Neural cell (in vitro differentiated cells): ENCODE measurements at regions not wholly inside any gene's neighbourhood (a gene's known extent, or its start where the extent isn't known, plus 50 kb on each side); places are given as distances from the start of the nearest gene placed in this dataset.

ENCODE experiments used
- H2AFZ ChIP-seq: fragments of 200-600, 300-800 bp; sonication (generic), shearing (Covaris generic); 2 replicates; pipeline ENCODE4 v1.6.0; 2014; ENCODE audit warnings: low read depth, mild to moderate bottlenecking, antibody characterized with exemption, low read length, moderate library complexity
- H3F3A ChIP-seq: fragments of 200-600 bp; shearing (Covaris generic); 2 replicates; pipeline ENCODE4 v1.6.1; 2016; ENCODE audit warnings: mild to moderate bottlenecking, moderate library complexity, mixed read lengths, antibody characterized with exemption, low read length; ENCODE audit not compliant: insufficient read depth, poor library complexity, severe bottlenecking
- H3K27ac ChIP-seq: fragments of 200-600, 300-800 bp; sonication (generic), shearing (Covaris generic); 2 replicates; pipeline ENCODE4 v1.5.1; 2014; ENCODE audit warnings: mild to moderate bottlenecking, low read length, moderate library complexity
- H3K27me3 ChIP-seq: fragments of 300-800, 200-600 bp; sonication (generic), shearing (Covaris generic); 2 replicates; pipeline ENCODE4 v1.6.0; 2014; ENCODE audit warnings: mild to moderate bottlenecking, low read depth, low read length, moderate library complexity; ENCODE audit not compliant: insufficient read depth
- H3K36me3 ChIP-seq: fragments of 300-800, 200-600 bp; sonication (generic), shearing (Covaris generic); 2 replicates; pipeline ENCODE4 v1.5.1; 2014; ENCODE audit warnings: mild to moderate bottlenecking, antibody characterized with exemption, low read length, moderate library complexity; ENCODE audit not compliant: insufficient read depth
- H3K4me2 ChIP-seq: fragments of 300-800, 200-600 bp; sonication (generic), shearing (Covaris generic); 2 replicates; pipeline ENCODE4 v1.6.0; 2014; ENCODE audit warnings: mild to moderate bottlenecking, low read length
- H3K4me3 ChIP-seq: fragments of 300-800, 200-600 bp; sonication (generic), shearing (Covaris generic); 2 replicates; pipeline ENCODE4 v1.5.1; 2014; ENCODE audit warnings: mild to moderate bottlenecking, low read length, moderate library complexity
- H3K79me2 ChIP-seq: fragments of 200-600 bp; shearing (Covaris generic); replicated peaks from 2 replicates; pipeline ENCODE4 v1.6.0; 2014; ENCODE audit warnings: mild to moderate bottlenecking, low read length, moderate library complexity; ENCODE audit not compliant: insufficient read depth
- H3K9ac ChIP-seq: fragments of 300-800, 200-600 bp; sonication (generic), shearing (Covaris generic); 2 replicates; pipeline ENCODE4 v1.6.1; 2016; ENCODE audit warnings: mild to moderate bottlenecking, low read length, mixed read lengths
- H3K9me2 ChIP-seq: fragments of 200-600 bp; shearing (Covaris generic); 2 replicates; pipeline ENCODE4 v1.6.1; 2016; ENCODE audit warnings: mild to moderate bottlenecking, low read length, mixed read lengths; ENCODE audit not compliant: insufficient read depth
- H3K9me3 ChIP-seq: fragments of 200-600, 300-800 bp; sonication (generic), shearing (Covaris generic); 2 replicates; pipeline ENCODE4 v1.6.1; 2016; ENCODE audit warnings: mild to moderate bottlenecking, mixed run types, low read length, moderate library complexity, mixed read lengths
- H4K20me1 ChIP-seq: fragments of 200-600 bp; shearing (Covaris generic); 2 replicates; pipeline ENCODE4 v1.6.1; 2016; ENCODE audit warnings: mild to moderate bottlenecking, mixed run types; ENCODE audit not compliant: insufficient read depth
- EP300 ChIP-seq: fragments of 450-650 bp; conservative IDR thresholded peaks from 2 replicates; pipeline ENCODE4 v1.6.1; 2014; ENCODE audit warnings: antibody characterized with exemption, mild to moderate bottlenecking, moderate library complexity; ENCODE audit not compliant: poor library complexity, severe bottlenecking
- EZH2 ChIP-seq: fragments of 200-600, 300-800 bp; shearing (Covaris generic), sonication (generic); IDR thresholded peaks from 2 replicates; pipeline ENCODE4 v1.6.1; 2014; ENCODE audit warnings: antibody characterized with exemption, low read length, borderline replicate concordance, mild to moderate bottlenecking; ENCODE audit not compliant: insufficient read depth, poor library complexity, severe bottlenecking
- MXI1 ChIP-seq: fragments of 450-650 bp; conservative IDR thresholded peaks from 2 replicates; pipeline ENCODE4 v1.6.1; 2014; ENCODE audit warnings: antibody characterized with exemption, mild to moderate bottlenecking; ENCODE audit not compliant: poor library complexity, severe bottlenecking
- POLR2AphosphoS5 ChIP-seq: IDR thresholded peaks from 2 replicates; pipeline ENCODE4 v1.6.1; 2012
- RAD21 ChIP-seq: fragments of 450-650 bp; conservative IDR thresholded peaks from 2 replicates; pipeline ENCODE4 v1.6.1; 2014; ENCODE audit warnings: antibody characterized with exemption, mild to moderate bottlenecking, moderate library complexity
- SMC3 ChIP-seq: fragments of 450-650 bp; conservative IDR thresholded peaks from 2 replicates; pipeline ENCODE4 v1.6.1; 2014; ENCODE audit warnings: antibody characterized with exemption, mild to moderate bottlenecking, moderate library complexity; ENCODE audit not compliant: poor library complexity
- TAF1 ChIP-seq: IDR thresholded peaks from 2 replicates; pipeline ENCODE4 v1.6.1; 2012; ENCODE audit warnings: low read depth
- TF ChIP-seq, protein P1 (sequence below): fragments of 450-650 bp; IDR thresholded peaks from 2 replicates; pipeline ENCODE4 v1.5.1; 2014; ENCODE audit warnings: antibody characterized with exemption, mild to moderate bottlenecking, moderate library complexity; ENCODE audit not compliant: poor library complexity, severe bottlenecking
- TF ChIP-seq, protein P2 (sequence below): IDR thresholded peaks from 2 replicates; pipeline ENCODE4 v1.6.1; 2012; ENCODE audit warnings: borderline replicate concordance

GRCh38 chr5:77925503-77925902, 149.4 kb upstream of the TBCA start:
- TF ChIP-seq TAF1 (no peak), EZH2 (no peak), EP300 (no peak)
- H3K9ac ChIP-seq: no peak overlapping the region

DNA sequence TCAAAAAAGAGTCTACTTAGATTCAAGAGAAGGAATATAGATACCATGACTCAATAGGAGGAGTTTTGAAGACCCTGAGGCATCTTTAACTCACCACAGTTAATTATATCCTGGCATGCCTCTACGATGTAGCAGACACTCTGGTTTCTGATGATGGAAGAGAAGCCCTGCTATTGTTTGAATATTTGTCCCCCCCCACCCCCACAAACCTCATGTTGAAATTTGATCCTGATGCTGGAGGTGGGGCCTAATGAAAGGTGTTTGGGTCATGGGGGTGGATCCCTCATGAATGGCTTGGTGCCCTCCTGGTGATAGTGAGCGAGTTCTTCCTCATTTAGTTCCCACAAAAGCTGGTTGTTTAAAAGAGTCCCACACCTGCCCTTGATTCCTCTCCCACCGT, 147.9 kb upstream of the TBCA start:
- Histone ChIP-seq H3K9ac (no peak overlapping the region), H3K9me3 (no peaks in the 10 kb centered on the region), H4K20me1 (no peaks in the 10 kb centered on the region), H3K4me3 (no peak overlapping the region), H3K27ac (no peak overlapping the region), H3K9me2 (no peaks in the 10 kb centered on the region), H3K36me3 (no peaks in the 10 kb centered on the region), H2AFZ (no peak overlapping the region), H3K4me2 (no peak overlapping the region), H3F3A (no peaks in the 10 kb centered on the region), H3K79me2 (no peaks in the 10 kb centered on the region), H3K27me3 (no peaks in the 10 kb centered on the region)
- TF ChIP-seq EZH2: no peak
- TF ChIP-seq SMC3: no peak
- no peak for TF ChIP-seq RAD21
- no peak for TF ChIP-seq TAF1
- no peak for TF ChIP-seq EP300
- TF ChIP-seq, protein P1, sequence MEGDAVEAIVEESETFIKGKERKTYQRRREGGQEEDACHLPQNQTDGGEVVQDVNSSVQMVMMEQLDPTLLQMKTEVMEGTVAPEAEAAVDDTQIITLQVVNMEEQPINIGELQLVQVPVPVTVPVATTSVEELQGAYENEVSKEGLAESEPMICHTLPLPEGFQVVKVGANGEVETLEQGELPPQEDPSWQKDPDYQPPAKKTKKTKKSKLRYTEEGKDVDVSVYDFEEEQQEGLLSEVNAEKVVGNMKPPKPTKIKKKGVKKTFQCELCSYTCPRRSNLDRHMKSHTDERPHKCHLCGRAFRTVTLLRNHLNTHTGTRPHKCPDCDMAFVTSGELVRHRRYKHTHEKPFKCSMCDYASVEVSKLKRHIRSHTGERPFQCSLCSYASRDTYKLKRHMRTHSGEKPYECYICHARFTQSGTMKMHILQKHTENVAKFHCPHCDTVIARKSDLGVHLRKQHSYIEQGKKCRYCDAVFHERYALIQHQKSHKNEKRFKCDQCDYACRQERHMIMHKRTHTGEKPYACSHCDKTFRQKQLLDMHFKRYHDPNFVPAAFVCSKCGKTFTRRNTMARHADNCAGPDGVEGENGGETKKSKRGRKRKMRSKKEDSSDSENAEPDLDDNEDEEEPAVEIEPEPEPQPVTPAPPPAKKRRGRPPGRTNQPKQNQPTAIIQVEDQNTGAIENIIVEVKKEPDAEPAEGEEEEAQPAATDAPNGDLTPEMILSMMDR: no peak
- TF ChIP-seq POLR2AphosphoS5: no peak
- no peak for TF ChIP-seq MXI1
- TF ChIP-seq, protein P2, sequence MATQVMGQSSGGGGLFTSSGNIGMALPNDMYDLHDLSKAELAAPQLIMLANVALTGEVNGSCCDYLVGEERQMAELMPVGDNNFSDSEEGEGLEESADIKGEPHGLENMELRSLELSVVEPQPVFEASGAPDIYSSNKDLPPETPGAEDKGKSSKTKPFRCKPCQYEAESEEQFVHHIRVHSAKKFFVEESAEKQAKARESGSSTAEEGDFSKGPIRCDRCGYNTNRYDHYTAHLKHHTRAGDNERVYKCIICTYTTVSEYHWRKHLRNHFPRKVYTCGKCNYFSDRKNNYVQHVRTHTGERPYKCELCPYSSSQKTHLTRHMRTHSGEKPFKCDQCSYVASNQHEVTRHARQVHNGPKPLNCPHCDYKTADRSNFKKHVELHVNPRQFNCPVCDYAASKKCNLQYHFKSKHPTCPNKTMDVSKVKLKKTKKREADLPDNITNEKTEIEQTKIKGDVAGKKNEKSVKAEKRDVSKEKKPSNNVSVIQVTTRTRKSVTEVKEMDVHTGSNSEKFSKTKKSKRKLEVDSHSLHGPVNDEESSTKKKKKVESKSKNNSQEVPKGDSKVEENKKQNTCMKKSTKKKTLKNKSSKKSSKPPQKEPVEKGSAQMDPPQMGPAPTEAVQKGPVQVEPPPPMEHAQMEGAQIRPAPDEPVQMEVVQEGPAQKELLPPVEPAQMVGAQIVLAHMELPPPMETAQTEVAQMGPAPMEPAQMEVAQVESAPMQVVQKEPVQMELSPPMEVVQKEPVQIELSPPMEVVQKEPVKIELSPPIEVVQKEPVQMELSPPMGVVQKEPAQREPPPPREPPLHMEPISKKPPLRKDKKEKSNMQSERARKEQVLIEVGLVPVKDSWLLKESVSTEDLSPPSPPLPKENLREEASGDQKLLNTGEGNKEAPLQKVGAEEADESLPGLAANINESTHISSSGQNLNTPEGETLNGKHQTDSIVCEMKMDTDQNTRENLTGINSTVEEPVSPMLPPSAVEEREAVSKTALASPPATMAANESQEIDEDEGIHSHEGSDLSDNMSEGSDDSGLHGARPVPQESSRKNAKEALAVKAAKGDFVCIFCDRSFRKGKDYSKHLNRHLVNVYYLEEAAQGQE: no peak

More at GRCh38 chr5:77925503-77925902, 149.4 kb upstream of the TBCA start:
- Histone ChIP-seq H3F3A (no peaks in the 10 kb centered on the region), H4K20me1 (no peaks in the 10 kb centered on the region), H2AFZ (no peak overlapping the region), H3K27me3 (no peaks in the 10 kb centered on the region), H3K36me3 (no peaks in the 10 kb centered on the region), H3K79me2 (no peaks in the 10 kb centered on the region), H3K4me2 (no peak overlapping the region), H3K9me2 (no peaks in the 10 kb centered on the region), H3K27ac (no peak overlapping the region), H3K4me3 (no peak overlapping the region), H3K9me3 (no peaks in the 10 kb centered on the region)

GRCh38 chr5:77923666-77924065, 147.5 kb upstream of the TBCA start:
- Histone ChIP-seq H3K27ac (no peak overlapping the region), H3K9me2 (no peaks in the 10 kb centered on the region), H3K4me2 (no peak overlapping the region), H3K9ac (no peak overlapping the region), H3K79me2 (no peaks in the 10 kb centered on the region), H3K9me3 (no peaks in the 10 kb centered on the region), H3K4me3 (no peak overlapping the region), H2AFZ (no peak overlapping the region), H3K27me3 (no peaks in the 10 kb centered on the region), H4K20me1 (no peaks in the 10 kb centered on the region), H3K36me3 (no peaks in the 10 kb centered on the region), H3F3A (no peaks in the 10 kb centered on the region)
- TF ChIP-seq EP300 (no peak), RAD21 (no peak), SMC3 (no peak), POLR2AphosphoS5 (no peak), TAF1 (no peak), MXI1 (no peak), EZH2 (no peak)
- TF ChIP-seq, protein P1: no peak
- TF ChIP-seq, protein P2: no peak
